ENCODE measurements at regions not wholly inside any gene's neighbourhood (a gene's known extent, or its start where the extent isn't known, plus 50 kb on each side); places are given as distances from the start of the nearest gene placed in this dataset.

GRCh38 chr1:168443356-168443755, 100.4 kb downstream of the XCL2 start:
- Mint-ChIP-seq H3K4me1 (peaks cover 17% of the 10 kb centered on the region), H3K36me3 (no peaks in the 10 kb centered on the region), H3K4me3 (no peak overlapping the region), H3K9me3 (no peaks in the 10 kb centered on the region), H3K27me3 (ENCODE audit: low read depth in 3 of 3) (peaks cover 0 to 3% (median 2%) of the 10 kb centered on the region in 3 donors), H3K27ac (no peak overlapping the region)
- Histone ChIP-seq H3K36me3 (replicated peaks in 1 of 2; ENCODE audit: control insufficient read depth in 1 of 2, insufficient read depth in 2 of 2, low read length in 2 of 2) (no peaks in the 10 kb centered on the region), H3K9ac (ENCODE audit: insufficient read depth, low read length, poor library complexity, severe bottlenecking) (no peak overlapping the region), H2AFZ (ENCODE audit: insufficient read depth, low read depth, low read length, poor library complexity, severe bottlenecking) (no peak overlapping the region), H3K4me3 (replicated peaks in 1 of 3; ENCODE audit: low read depth in 2 of 3, low read length in 3 of 3) (no peak overlapping the region), H4K20me1 (ENCODE audit: insufficient read depth, low read length) (no peaks in the 10 kb centered on the region), H3K4me1 (ENCODE audit: control insufficient read depth in 1 of 2, insufficient read depth in 2 of 2, low read length in 2 of 2) (peaks cover 8 to 9% of the 10 kb centered on the region in 2 donors), H3K79me2 (ENCODE audit: insufficient read depth, low read length) (no peaks in the 10 kb centered on the region), H3K9me3 (replicated peaks in 1 of 2; ENCODE audit: control insufficient read depth in 1 of 2, insufficient read depth in 1 of 2, low read length in 2 of 2) (no peaks in the 10 kb centered on the region), H3K27ac (ENCODE audit: low read depth in 1 of 2, low read length in 2 of 2) (no peak overlapping the region), H3K27me3 (ENCODE audit: control insufficient read depth in 2 of 2, insufficient read depth in 2 of 2, low read length in 2 of 2) (no peaks in the 10 kb centered on the region), H3K4me2 (replicated peaks; ENCODE audit: extremely low read depth, low read length, poor library complexity, severe bottlenecking) (no peak overlapping the region)
- DNase-seq = no peak
- 100% methylated on average over 3 of the region's 3 CpGs for WGBS (ENCODE audit: insufficient coverage)
- no peak for TF ChIP-seq CTCF (IDR thresholded peaks at IDR 0.05)
- intact Hi-C loops (cut with micrococcal nuclease) = loop anchor here (5.0 to 10.0 kb wide), 2 partner anchors 901 to 904 kb away; no protein-coding TSS in a partner anchor

DNA sequence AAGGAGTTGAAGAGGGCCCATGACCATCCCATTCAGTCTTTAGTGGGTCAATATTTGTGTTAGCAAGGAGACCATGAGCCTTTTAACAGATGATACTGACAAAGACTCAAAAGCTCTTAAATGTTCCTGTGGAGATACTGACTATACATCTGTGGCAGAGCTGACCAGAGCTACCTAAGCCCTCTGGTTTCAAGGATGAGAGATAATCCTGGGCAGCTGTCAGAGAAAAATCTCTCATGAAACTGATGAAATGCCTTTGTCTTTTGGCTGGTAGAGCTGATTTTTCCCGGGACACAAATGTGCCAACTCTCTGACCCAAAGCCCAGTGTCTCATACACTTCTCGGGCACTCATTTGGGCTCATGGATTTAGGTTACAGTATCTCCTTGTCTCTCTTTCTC, 100.9 kb downstream of the XCL2 start:
- no peak for TF ChIP-seq CTCF (IDR thresholded peaks at IDR 0.05)
- Mint-ChIP-seq H3K27ac (no peak overlapping the region), H3K9me3 (no peaks in the 10 kb centered on the region), H3K4me3 (no peak overlapping the region), H3K4me1 (peaks cover 16% of the 10 kb centered on the region), H3K27me3 (ENCODE audit: low read depth in 3 of 3) (peaks cover 0 to 3% (median 2%) of the 10 kb centered on the region in 3 donors), H3K36me3 (no peaks in the 10 kb centered on the region)
- intact Hi-C loops (cut with micrococcal nuclease) = loop anchor here (5.0 to 10.0 kb wide), 2 partner anchors 902 to 904 kb away; no protein-coding TSS in a partner anchor
- Histone ChIP-seq H3K9me3 (replicated peaks in 1 of 2; ENCODE audit: control insufficient read depth in 1 of 2, insufficient read depth in 1 of 2, low read length in 2 of 2) (no peaks in the 10 kb centered on the region), H3K27me3 (ENCODE audit: control insufficient read depth in 2 of 2, insufficient read depth in 2 of 2, low read length in 2 of 2) (no peaks in the 10 kb centered on the region), H2AFZ (ENCODE audit: insufficient read depth, low read depth, low read length, poor library complexity, severe bottlenecking) (no peak overlapping the region), H3K9ac (ENCODE audit: insufficient read depth, low read length, poor library complexity, severe bottlenecking) (no peak overlapping the region), H4K20me1 (ENCODE audit: insufficient read depth, low read length) (no peaks in the 10 kb centered on the region), H3K79me2 (ENCODE audit: insufficient read depth, low read length) (no peaks in the 10 kb centered on the region), H3K4me3 (replicated peaks in 1 of 3; ENCODE audit: low read depth in 2 of 3, low read length in 3 of 3) (no peak overlapping the region), H3K27ac (ENCODE audit: low read depth in 1 of 2, low read length in 2 of 2) (no peak overlapping the region), H3K4me2 (replicated peaks; ENCODE audit: extremely low read depth, low read length, poor library complexity, severe bottlenecking) (no peak overlapping the region), H3K4me1 (ENCODE audit: control insufficient read depth in 1 of 2, insufficient read depth in 2 of 2, low read length in 2 of 2) (peaks cover 8 to 9% of the 10 kb centered on the region in 2 donors), H3K36me3 (replicated peaks in 1 of 2; ENCODE audit: control insufficient read depth in 1 of 2, insufficient read depth in 2 of 2, low read length in 2 of 2) (no peaks in the 10 kb centered on the region)
- WGBS (ENCODE audit: insufficient coverage) = no CpG with 5 or more reads among the region's 2 CpGs
- DNase-seq = no peak

All from CD14-positive monocyte (primary cell).